H1 (cell line): ENCODE measurements at regions not wholly inside any gene's neighbourhood (a gene's known extent, or its start where the extent isn't known, plus 50 kb on each side); places are given as distances from the start of the nearest gene placed in this dataset.

Experiments
- CTCF ChIA-PET: fragments of 300-600 bp; sonication (Branson Sonifier 250); formaldehyde crosslinking; loops from one replicate; lab custom pipeline; 2021; ENCODE audit not compliant: partially characterized antibody; lab: Charles Lee
- POLR2A ChIA-PET: fragments of 300-600 bp; sonication (Branson Sonifier 250); formaldehyde crosslinking; loops from one replicate; lab custom pipeline; 2021; ENCODE audit warnings: inconsistent platforms; ENCODE audit not compliant: partially characterized antibody; lab: Charles Lee
- DNase-seq, 2 experiments: peaks; one replicate each; pipeline versions ENCODE4 v3.0.0 to v3.0.0-alpha.2; 2010 to 2022; ENCODE audit warnings: low spot score in 2 of 2, low read depth in 1 of 2, mixed read lengths in 1 of 2
- FAIRE-seq: peaks from 2 replicates; lab custom pipeline; 2011; peaks lifted over from hg19 to GRCh38; lab: Jason Lieb, UNC
- H2AFZ ChIP-seq: 2 replicates; pipeline ENCODE4 v1.8.1; 2012; ENCODE audit warnings: low read length, inconsistent platforms
- H2AK5ac ChIP-seq: 2 replicates; pipeline ENCODE4 v1.6.1; 2013; ENCODE audit warnings: low read depth, low read length
- H2BK120ac ChIP-seq: replicated peaks from 2 replicates; pipeline ENCODE3; 2013; ENCODE audit warnings: low read depth, low read length, inconsistent platforms
- H2BK12ac ChIP-seq: 2 replicates; pipeline ENCODE4 v1.6.1; 2013; ENCODE audit warnings: low read depth, low read length
- H2BK15ac ChIP-seq: 2 replicates; pipeline ENCODE4 v1.6.1; 2013; ENCODE audit warnings: low read length
- H2BK20ac ChIP-seq: 2 replicates; pipeline ENCODE4 v1.6.1; 2013; ENCODE audit warnings: low read length
- H2BK5ac ChIP-seq: 2 replicates; pipeline ENCODE4 v1.6.1; 2013; ENCODE audit warnings: low read depth, low read length
- H3K14ac ChIP-seq: 2 replicates; pipeline ENCODE4 v1.6.1; 2013; ENCODE audit warnings: inconsistent platforms; ENCODE audit not compliant: insufficient read length
- H3K18ac ChIP-seq: 2 replicates; pipeline ENCODE4 v1.6.1; 2013; ENCODE audit warnings: low read length; ENCODE audit errors: extremely low read depth
- H3K23ac ChIP-seq: 2 replicates; pipeline ENCODE4 v1.6.1; 2013; ENCODE audit warnings: inconsistent platforms; ENCODE audit not compliant: insufficient read length
- H3K23me2 ChIP-seq: 2 replicates; pipeline ENCODE4 v1.6.1; 2013; ENCODE audit warnings: low read depth, low read length
- H3K27ac ChIP-seq: 2 replicates; pipeline ENCODE4 v1.6.1; 2011; ENCODE audit warnings: low read depth, low read length, inconsistent platforms
- H3K27me3 ChIP-seq, 4 experiments: replicated peaks in 1 of 4; 1 replicate in 1 of 4; 2 replicates in 3 of 4; pipeline versions ENCODE4 v1.6.1 to v1.8.1; 2011 to 2013; ENCODE audit warnings: low read length in 3 of 4, mild to moderate bottlenecking in 3 of 4, inconsistent platforms in 2 of 4, mixed read lengths in 2 of 4, moderate library complexity in 1 of 4; ENCODE audit not compliant: control insufficient read depth in 3 of 4, insufficient read depth in 3 of 4; ENCODE audit errors: extremely low read depth in 1 of 4
- H3K36me3 ChIP-seq, 4 experiments: 2 replicates each; pipeline versions ENCODE4 v1.6.1 to v1.8.1; 2011 to 2013; ENCODE audit warnings: mild to moderate bottlenecking in 4 of 4, low read length in 3 of 4, moderate library complexity in 2 of 4, control low read depth in 1 of 4, inconsistent platforms in 1 of 4; ENCODE audit not compliant: insufficient read depth in 4 of 4, control insufficient read depth in 2 of 4
- H3K4ac ChIP-seq: replicated peaks from 2 replicates; pipeline ENCODE3; 2013; ENCODE audit warnings: low read length, low read depth, mixed read lengths, inconsistent platforms; ENCODE audit not compliant: insufficient read length
- H3K4me1 ChIP-seq, 4 experiments: replicated peaks in 1 of 4; 1 replicate in 1 of 4; 2 replicates in 3 of 4; pipeline versions ENCODE4 v1.6.1 to v1.8.1; 2011 to 2013; ENCODE audit warnings: low read length in 3 of 4, inconsistent platforms in 2 of 4, mixed read lengths in 1 of 4; ENCODE audit not compliant: insufficient read depth in 4 of 4, control insufficient read depth in 3 of 4
- H3K4me2 ChIP-seq, 2 experiments: 2 replicates each; pipeline versions ENCODE4 v1.6.1 to v1.8.1; 2011 to 2013; ENCODE audit warnings: low read depth in 2 of 2, low read length in 2 of 2, control low read depth in 1 of 2, inconsistent platforms in 1 of 2, mild to moderate bottlenecking in 1 of 2; ENCODE audit not compliant: insufficient read depth in 1 of 2
- H3K4me3 ChIP-seq, 4 experiments: fragments of 200-600, 300-600 bp in 1 of 4; sonication (generic), shearing (Covaris generic), sonication (Bioruptor Twin) in 1 of 4; 2 replicates each; pipeline versions ENCODE4 v1.5.1 to v1.8.1; 2011 to 2016; ENCODE audit warnings: low read length in 4 of 4, low read depth in 3 of 4, control low read depth in 2 of 4, inconsistent platforms in 2 of 4, mild to moderate bottlenecking in 2 of 4, mixed read lengths in 1 of 4, moderate library complexity in 1 of 4; ENCODE audit not compliant: insufficient read depth in 2 of 4; ENCODE audit errors: extremely low read depth in 1 of 4
- H3K56ac ChIP-seq: replicated peaks from 2 replicates; pipeline ENCODE3; 2013; ENCODE audit warnings: low read depth, mild to moderate bottlenecking, mixed read lengths, low read length, inconsistent platforms; ENCODE audit not compliant: insufficient read length
- H3K79me1 ChIP-seq: 2 replicates; pipeline ENCODE4 v1.6.1; 2013; ENCODE audit warnings: low read depth, low read length, control low read depth
- H3K79me2 ChIP-seq, 2 experiments: 2 replicates each; pipeline versions ENCODE4 v1.6.1 to v1.8.1; 2012 to 2013; ENCODE audit warnings: low read length in 2 of 2, mild to moderate bottlenecking in 2 of 2, inconsistent platforms in 1 of 2; ENCODE audit not compliant: insufficient read depth in 2 of 2, control insufficient read depth in 1 of 2
- H3K9ac ChIP-seq, 4 experiments: replicated peaks in 1 of 4; 1 replicate in 1 of 4; 2 replicates in 3 of 4; pipeline versions ENCODE4 v1.6.1 to v1.8.1; 2011 to 2013; ENCODE audit warnings: low read depth in 3 of 4, low read length in 3 of 4, control low read depth in 2 of 4, mild to moderate bottlenecking in 2 of 4, moderate library complexity in 2 of 4, inconsistent platforms in 1 of 4; ENCODE audit errors: extremely low read depth in 1 of 4
- H3K9me3 ChIP-seq, 2 experiments: 2 replicates each; pipeline versions ENCODE4 v1.6.1 to v1.8.1; 2012 to 2013; ENCODE audit warnings: mild to moderate bottlenecking in 2 of 2, moderate library complexity in 2 of 2, control low read depth in 1 of 2, inconsistent platforms in 1 of 2, low read depth in 1 of 2, low read length in 1 of 2, mixed read lengths in 1 of 2; ENCODE audit not compliant: insufficient read depth in 2 of 2
- H4K20me1 ChIP-seq, 2 experiments: replicated peaks in 1 of 2; 2 replicates each; pipeline versions ENCODE3 to v1.8.1; 2011 to 2013; ENCODE audit warnings: inconsistent platforms in 2 of 2, low read length in 2 of 2, mild to moderate bottlenecking in 1 of 2; ENCODE audit not compliant: insufficient read depth in 2 of 2, control insufficient read depth in 1 of 2
- H4K5ac ChIP-seq: 2 replicates; pipeline ENCODE4 v1.6.1; 2013; ENCODE audit warnings: low read length, low read depth, mixed read lengths, inconsistent platforms; ENCODE audit not compliant: insufficient read length
- H4K8ac ChIP-seq: 2 replicates; pipeline ENCODE4 v1.8.0; 2013; ENCODE audit warnings: mild to moderate bottlenecking, moderate library complexity, low read length, inconsistent platforms; ENCODE audit not compliant: insufficient read depth; ENCODE audit errors: extremely low read depth
- H4K91ac ChIP-seq: replicated peaks from 2 replicates; pipeline ENCODE3; 2013; ENCODE audit warnings: low read length, mixed read lengths, inconsistent platforms; ENCODE audit not compliant: insufficient read length
- ASH2L ChIP-seq: fragments of 200-600, 300-600 bp; sonication (generic); IDR thresholded peaks from one replicate; pipeline ENCODE4 v1.7.1; 2017; ENCODE audit warnings: low read length
- CTBP2 ChIP-seq: IDR thresholded peaks from 2 replicates; pipeline ENCODE4 v1.7.0; 2011; ENCODE audit warnings: borderline replicate concordance, mild to moderate bottlenecking, moderate library complexity, mixed read lengths, low read length; ENCODE audit not compliant: insufficient read depth, insufficient read length
- EGR1 ChIP-seq: IDR thresholded peaks from 2 replicates; pipeline ENCODE4 v1.6.1; 2011; ENCODE audit warnings: low read depth, low read length, borderline replicate concordance
- EZH2 ChIP-seq: fragments of 200-600 bp; sonication (generic); IDR thresholded peaks from 2 replicates; pipeline ENCODE4 v1.7.1; 2012; ENCODE audit warnings: low read depth, mild to moderate bottlenecking, moderate library complexity, low read length, inconsistent platforms; ENCODE audit not compliant: severe bottlenecking
- MAX ChIP-seq: IDR thresholded peaks from 2 replicates; pipeline ENCODE4 v1.6.1; 2012; ENCODE audit warnings: inconsistent platforms
- NANOG ChIP-seq: IDR thresholded peaks from 2 replicates; pipeline ENCODE4 v1.6.1; 2011; ENCODE audit warnings: low read length, low read depth, mild to moderate bottlenecking, inconsistent platforms; ENCODE audit not compliant: insufficient read depth, poor library complexity, severe bottlenecking
- SAP30 ChIP-seq: fragments of 300-600 bp; sonication (generic); IDR thresholded peaks from 2 replicates; pipeline ENCODE4 v1.7.1; 2012; ENCODE audit warnings: low read length, moderate library complexity, mild to moderate bottlenecking, inconsistent platforms; ENCODE audit not compliant: insufficient read depth, insufficient replicate concordance
- ZNF274 ChIP-seq: IDR thresholded peaks from 2 replicates; pipeline ENCODE4 v1.7.0; 2012; ENCODE audit warnings: low read length, borderline replicate concordance; ENCODE audit errors: extremely low read depth
- WGBS, 2 experiments: shearing (Covaris generic) in 1 of 2; methylation state at CpG; one replicate each; pipeline versions ENCODE4 v1.1.6 to v1.1.7; 2013 to 2015; ENCODE audit warnings: low lambda C conversion rate in 2 of 2, mixed read lengths in 2 of 2, inconsistent platforms in 1 of 2, low coverage in 1 of 2, missing lambda C conversion rate in 1 of 2; ENCODE audit not compliant: insufficient replicate concordance in 2 of 2, insufficient coverage in 1 of 2, insufficient read length in 1 of 2; ENCODE audit errors: extremely low coverage in 1 of 2, missing lambda C conversion rate in 1 of 2; 5-methylcytosine and 5-hydroxymethylcytosine counted together

GRCh38 chr6:41457303-41457670 is 88.9 kb upstream of the FOXP4 start:
- 81% methylated on average over 8 of the region's 8 CpGs; no CpG with 5 or more reads in 1 of the 2 experiments for WGBS, 2 experiments
- Histone ChIP-seq H3K23ac (no peak overlapping the region), H2BK15ac (no peak overlapping the region), H3K4me3 (no peak overlapping the region), H4K8ac (peak overlapping the region; percentile 31; the same call in 1 of the 2 replicates), H4K91ac (no peak overlapping the region), H3K4ac (no peak overlapping the region), H2AFZ (no peak overlapping the region), H3K27ac (no peak overlapping the region), H3K36me3 (no peaks in the 10 kb centered on the region), H4K20me1 (peaks cover 0 to 6% of the 10 kb centered on the region in 2 experiments), H2BK12ac (no peak overlapping the region), H3K79me2 (no peaks in the 10 kb centered on the region), H2AK5ac (no peak overlapping the region), H4K5ac (no peak overlapping the region), H3K18ac (no peak overlapping the region), H3K9ac (no peak overlapping the region), H3K79me1 (no peaks in the 10 kb centered on the region), H3K23me2 (peaks cover 12% of the 10 kb centered on the region; the same call in 1 of the 2 replicates), H2BK20ac (no peak overlapping the region), H3K9me3 (no peaks in the 10 kb centered on the region), H3K56ac (no peak overlapping the region), H3K4me1 (peaks cover 5 to 20% (median 8%) of the 10 kb centered on the region in 4 experiments), H3K27me3 (peaks cover 0 to 11% (median 6%) of the 10 kb centered on the region in 4 experiments; a peak in 6 of 7 replicates), H3K14ac (no peak overlapping the region), H2BK120ac (no peak overlapping the region), H2BK5ac (no peak overlapping the region), H3K4me2 (no peak overlapping the region)
- TF ChIP-seq SAP30, result no peak
- no peak for TF ChIP-seq CTBP2
- TF ChIP-seq ASH2L, result no peak
- no peak for TF ChIP-seq ZNF274
- TF ChIP-seq EZH2, result no peak
- TF ChIP-seq EGR1, result no peak
- no peak for TF ChIP-seq NANOG
- TF ChIP-seq MAX, result no peak
- FAIRE-seq (no peak), DNase-seq (no peak)
- ChIA-PET CTCF (interaction anchor here (0.8 to 19.6 kb wide), 22 partner anchors 10 to 226 kb away, joined by 3 to 239 read pairs (median 6); no protein-coding TSS in a partner anchor), POLR2A (interaction anchor here (0.9 to 2.6 kb wide), 3 partner anchors 8 to 50 kb away, joined by 3 to 18 read pairs (median 5); no protein-coding TSS in a partner anchor)
